Left lung (tissue), 4 donors: ENCODE measurements at regions not wholly inside any gene's neighbourhood (a gene's known extent, or its start where the extent isn't known, plus 50 kb on each side); places are given as distances from the start of the nearest gene placed in this dataset.

Source experiments
- ATAC-seq: fragments of 200-7000 bp; cut with Tn5 transposase; one replicate; pipeline ENCODE4 v1.9.1; 2020; ENCODE audit warnings: moderate library complexity
- DNase-seq, 4 donors: peaks; one replicate each; pipeline ENCODE4 v3.0.0-alpha.2; 2013 to 2020
- H3K27ac ChIP-seq, 2 donors: fragments of 200-600 bp; sonication (generic) in 1 of 2; one replicate each; pipeline versions ENCODE4 v1.5.0 to v1.8.0; 2020 to 2021
- H3K27me3 ChIP-seq, 2 donors: fragments of 200-600 bp; sonication (generic) in 1 of 2; one replicate each; pipeline versions ENCODE4 v1.5.0 to v1.8.0; 2020 to 2021
- H3K36me3 ChIP-seq, 2 donors: fragments of 200-600 bp; sonication (generic) in 1 of 2; one replicate each; pipeline versions ENCODE4 v1.5.0 to v1.8.0; 2020 to 2021
- H3K4me1 ChIP-seq, 2 donors: fragments of 200-600 bp; one replicate each; pipeline ENCODE4 v1.8.0; 2021
- H3K4me3 ChIP-seq, 2 donors: fragments of 200-600 bp; sonication (generic) in 1 of 2; one replicate each; pipeline versions ENCODE4 v1.5.0 to v1.8.0; 2020 to 2021; ENCODE audit warnings: mild to moderate bottlenecking in 1 of 2
- H3K9me3 ChIP-seq, 2 donors: fragments of 200-600 bp; sonication (generic) in 1 of 2; one replicate each; pipeline versions ENCODE4 v1.5.0 to v1.8.0; 2020 to 2021
- intact Hi-C, 2 donors: fragments of 100-400 bp; cut with DNase I; formaldehyde crosslinking; loops; one replicate each; pipeline versions ENCODE4 v1.11.2 to v1.14.2; 2022
- TF ChIP-seq, protein P1 (sequence below), 2 donors: fragments of 200-600 bp; sonication (generic) in 1 of 2; IDR thresholded peaks; one replicate each; pipeline versions ENCODE4 v1.5.0 to v1.8.0; 2021; ENCODE audit warnings: antibody characterized with exemption in 2 of 2
- donor health status: DM: no; HTN: yes; CAD: no.
- donor health status: DM: no; HTN: no; CAD: no.

DNA sequence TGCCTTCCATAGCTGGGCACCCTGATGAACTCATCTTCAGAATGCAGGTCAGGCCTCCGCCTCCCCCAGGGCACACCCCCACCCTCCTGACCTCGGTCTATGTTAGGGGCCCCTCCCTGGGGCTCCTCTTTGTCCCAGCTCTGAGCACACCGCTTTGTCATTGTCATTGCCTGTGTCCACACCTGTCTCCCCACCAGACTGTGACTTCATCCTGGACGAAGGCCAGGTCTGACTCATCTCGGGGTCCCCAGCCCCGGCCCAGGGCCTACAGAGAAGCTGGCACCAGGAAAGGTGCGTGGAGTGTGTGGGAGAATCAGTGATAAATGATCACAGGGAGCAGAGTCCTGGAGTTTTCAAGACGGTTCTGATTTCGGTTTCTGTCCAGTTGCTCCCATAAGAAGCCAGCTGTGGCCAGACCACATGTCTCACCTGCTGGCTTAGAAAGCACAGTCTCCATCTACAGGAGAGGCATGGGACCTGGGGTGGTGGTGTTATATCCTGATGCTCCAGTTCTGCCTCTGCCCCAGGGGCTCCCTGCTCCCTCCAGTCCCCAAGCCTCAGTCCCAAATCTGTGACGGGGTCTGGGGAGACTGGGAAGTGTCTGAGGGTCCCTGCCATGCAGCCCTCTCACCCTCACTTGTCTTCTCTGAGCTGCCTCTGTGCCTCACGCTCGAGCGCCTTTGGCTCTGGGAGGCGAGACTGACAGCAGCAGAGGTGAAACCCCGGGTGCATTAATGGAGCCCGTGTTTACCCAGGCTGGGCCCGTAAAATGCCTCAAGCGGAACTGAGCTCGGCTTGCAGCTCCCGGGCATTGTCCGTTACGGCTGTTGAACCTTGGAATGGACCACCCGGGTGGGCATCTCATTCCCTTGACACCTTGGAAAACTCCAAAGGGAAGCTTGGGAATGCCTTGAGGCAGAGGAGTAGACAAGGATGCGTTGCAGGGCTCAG lies 85.5 kb upstream of the WNT11 start:
- ATAC-seq = no peak
- Histone ChIP-seq H3K27me3 (no peaks in the 10 kb centered on the region), H3K9me3 (no peaks in the 10 kb centered on the region), H3K4me3 (no peak overlapping the region), H3K36me3 (no peaks in the 10 kb centered on the region), H3K4me1 (peaks cover 0 to 9% of the 10 kb centered on the region in 2 donors), H3K27ac (no peak overlapping the region)
- intact Hi-C loops = no loop called here
- TF ChIP-seq, protein P1, sequence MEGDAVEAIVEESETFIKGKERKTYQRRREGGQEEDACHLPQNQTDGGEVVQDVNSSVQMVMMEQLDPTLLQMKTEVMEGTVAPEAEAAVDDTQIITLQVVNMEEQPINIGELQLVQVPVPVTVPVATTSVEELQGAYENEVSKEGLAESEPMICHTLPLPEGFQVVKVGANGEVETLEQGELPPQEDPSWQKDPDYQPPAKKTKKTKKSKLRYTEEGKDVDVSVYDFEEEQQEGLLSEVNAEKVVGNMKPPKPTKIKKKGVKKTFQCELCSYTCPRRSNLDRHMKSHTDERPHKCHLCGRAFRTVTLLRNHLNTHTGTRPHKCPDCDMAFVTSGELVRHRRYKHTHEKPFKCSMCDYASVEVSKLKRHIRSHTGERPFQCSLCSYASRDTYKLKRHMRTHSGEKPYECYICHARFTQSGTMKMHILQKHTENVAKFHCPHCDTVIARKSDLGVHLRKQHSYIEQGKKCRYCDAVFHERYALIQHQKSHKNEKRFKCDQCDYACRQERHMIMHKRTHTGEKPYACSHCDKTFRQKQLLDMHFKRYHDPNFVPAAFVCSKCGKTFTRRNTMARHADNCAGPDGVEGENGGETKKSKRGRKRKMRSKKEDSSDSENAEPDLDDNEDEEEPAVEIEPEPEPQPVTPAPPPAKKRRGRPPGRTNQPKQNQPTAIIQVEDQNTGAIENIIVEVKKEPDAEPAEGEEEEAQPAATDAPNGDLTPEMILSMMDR (IDR thresholded peaks at IDR 0.05) = no peak
- DNase-seq = peak in 1 of 4 donors; percentile 43

DNA sequence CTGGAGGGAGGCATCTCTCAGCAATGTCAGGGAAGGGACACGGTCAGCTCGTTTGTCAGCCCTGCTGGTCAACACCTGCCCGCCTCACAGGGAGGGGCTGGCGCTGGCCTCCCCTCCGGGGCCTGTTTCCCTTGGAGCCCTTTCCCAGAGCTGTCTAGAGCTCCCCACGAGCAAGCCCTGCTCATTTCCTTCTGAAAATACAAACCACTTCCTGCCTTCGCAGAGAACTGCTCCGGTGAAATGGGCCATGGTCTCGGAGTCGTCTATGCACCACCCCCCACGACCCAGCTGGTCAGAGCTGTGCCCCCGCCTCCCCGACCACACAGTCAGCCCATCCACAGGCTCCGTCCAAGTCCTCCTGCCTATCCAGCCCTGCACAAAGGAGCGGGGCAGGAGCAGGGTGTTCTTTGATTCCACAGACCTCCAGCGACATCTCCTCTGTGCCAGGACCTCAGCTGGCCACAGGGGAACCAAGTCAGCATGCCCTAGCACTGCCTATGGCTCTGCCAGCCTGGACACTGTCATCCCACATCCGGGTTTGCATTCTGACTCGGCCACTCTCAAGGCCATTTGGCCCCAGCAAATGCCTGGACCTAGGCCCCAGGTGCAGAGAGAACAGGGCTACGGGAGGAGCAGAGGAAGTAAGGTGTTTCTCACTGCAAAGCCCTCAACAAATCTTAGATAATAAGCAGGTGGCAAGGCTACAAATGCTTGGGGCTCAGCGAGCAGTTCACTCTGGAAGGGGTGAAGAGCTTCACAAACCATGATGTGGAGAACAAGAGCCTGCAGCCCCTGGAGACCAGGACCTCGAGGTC lies 82.1 kb upstream of the WNT11 start:
- no peaks in the 10 kb centered on the region for H3K27me3 ChIP-seq
- no peak overlapping the region for H3K4me3 ChIP-seq
- TF ChIP-seq, protein P1 (IDR thresholded peaks at IDR 0.05) = no peak
- no peaks in the 10 kb centered on the region for H3K9me3 ChIP-seq
- DNase-seq = peak in 1 of 4 donors; percentile 39
- ATAC-seq = no peak
- H3K27ac ChIP-seq = no peak overlapping the region
- peaks cover 0 to 9% of the 10 kb centered on the region in 2 donors for H3K4me1 ChIP-seq
- intact Hi-C loops = no loop called here
- H3K36me3 ChIP-seq = no peaks in the 10 kb centered on the region

DNA sequence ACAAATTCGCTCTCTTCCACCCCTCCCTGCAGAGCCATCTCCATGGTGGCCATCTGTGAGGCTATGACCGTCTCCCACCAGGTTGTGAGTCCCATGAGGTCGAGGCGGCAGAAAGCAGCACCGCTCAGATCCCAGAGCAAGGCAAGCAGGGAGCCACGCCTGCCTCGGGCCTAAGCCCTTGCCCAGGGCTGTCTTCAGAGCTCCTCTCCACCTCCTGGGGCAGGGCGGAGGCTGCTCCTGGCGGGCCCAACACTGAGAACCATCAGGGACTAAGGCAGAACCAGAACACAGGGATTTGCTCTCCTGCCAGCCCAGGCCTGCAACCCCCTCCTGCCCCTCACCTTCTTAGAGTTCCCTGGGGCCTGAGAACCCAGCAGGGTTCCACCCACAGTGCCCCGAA lies 80.9 kb upstream of the WNT11 start:
- no peaks in the 10 kb centered on the region for H3K27me3 ChIP-seq
- H3K9me3 ChIP-seq = no peaks in the 10 kb centered on the region
- H3K4me1 ChIP-seq = peaks cover 0 to 9% of the 10 kb centered on the region in 2 donors
- TF ChIP-seq, protein P1 (IDR thresholded peaks at IDR 0.05) = no peak
- no peak for ATAC-seq
- intact Hi-C loops = no loop called here
- H3K36me3 ChIP-seq = no peaks in the 10 kb centered on the region
- H3K4me3 ChIP-seq = no peak overlapping the region
- peak in 1 of 4 donors; percentile 73 for DNase-seq
- H3K27ac ChIP-seq = no peak overlapping the region

DNA sequence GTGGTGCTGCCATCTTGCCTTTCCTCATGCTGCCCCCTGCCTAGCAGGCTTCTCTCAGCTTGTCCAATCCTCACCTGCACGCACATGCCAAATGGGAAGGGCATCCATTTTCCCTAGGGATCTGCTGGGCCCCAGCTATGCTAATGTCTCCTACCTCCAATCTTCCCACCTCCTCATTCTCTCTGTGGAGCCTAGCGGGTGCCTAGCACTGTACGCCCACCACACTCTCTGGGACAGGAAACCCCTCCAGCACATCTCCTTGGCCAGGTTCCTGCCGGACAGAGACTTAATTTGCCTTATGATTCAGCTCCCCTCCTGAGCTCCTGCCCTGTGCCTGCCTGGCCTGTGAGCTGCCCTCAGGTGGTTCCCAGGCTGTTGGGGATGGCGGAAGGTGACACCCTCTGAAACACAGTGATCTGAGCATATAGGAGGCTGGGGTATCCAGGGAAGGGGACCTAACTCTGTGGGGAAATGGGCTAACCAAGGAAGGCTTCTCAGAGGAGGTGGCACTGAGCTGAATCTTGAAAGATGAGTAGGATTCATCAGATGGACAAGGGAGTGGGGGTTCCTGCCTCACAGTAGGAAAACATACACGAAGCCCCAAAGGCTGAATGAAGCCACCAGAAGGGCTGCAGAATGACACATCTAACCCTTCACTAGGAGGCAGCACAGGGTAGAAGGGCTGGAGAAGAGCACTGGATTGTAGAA lies 79.2 kb upstream of the WNT11 start:
- intact Hi-C loops = no loop called here
- H3K4me1 ChIP-seq = peaks cover 0 to 9% of the 10 kb centered on the region in 2 donors
- TF ChIP-seq, protein P1 (IDR thresholded peaks at IDR 0.05) = no peak
- H3K4me3 ChIP-seq = no peak overlapping the region
- no peak overlapping the region for H3K27ac ChIP-seq
- no peaks in the 10 kb centered on the region for H3K27me3 ChIP-seq
- ATAC-seq = no peak
- no peaks in the 10 kb centered on the region for H3K36me3 ChIP-seq
- peak in 1 of 4 donors; percentile 41 for DNase-seq
- H3K9me3 ChIP-seq = no peaks in the 10 kb centered on the region
